Calu3 (cell line): ENCODE measurements at regions not wholly inside any gene's neighbourhood (a gene's known extent, or its start where the extent isn't known, plus 50 kb on each side); places are given as distances from the start of the nearest gene placed in this dataset.

Experiments
- BruUV-seq: library from RNA; stranded (reverse); fragments of 400-500 nt; replicated peaks from 2 replicates; lab custom pipeline; 2021; lab: Mats Ljungman, UMichigan
- CTCF ChIA-PET: fragments of 300-600 bp; sonication (Branson Sonifier 250); formaldehyde crosslinking; loops from one replicate; lab custom pipeline; 2022; ENCODE audit warnings: antibody characterized with exemption; lab: Charles Lee
- DNase-seq: peaks from one replicate; pipeline ENCODE4 v3.0.0; 2022
- H3K27ac Mint-ChIP-seq: one replicate; pipeline ENCODE4 v1.8.0; 2022; ENCODE audit warnings: mixed read lengths; ENCODE audit not compliant: unreplicated experiment
- H3K27me3 Mint-ChIP-seq: one replicate; pipeline ENCODE4 v1.8.0; 2022; ENCODE audit warnings: mixed read lengths; ENCODE audit not compliant: unreplicated experiment
- H3K36me3 Mint-ChIP-seq: one replicate; pipeline ENCODE4 v1.8.0; 2022; ENCODE audit warnings: mild to moderate bottlenecking, moderate library complexity, mixed read lengths; ENCODE audit not compliant: insufficient read depth, unreplicated experiment
- H3K4me1 Mint-ChIP-seq: one replicate; pipeline ENCODE4 v1.8.0; 2022; ENCODE audit warnings: mild to moderate bottlenecking, low read depth, mixed read lengths; ENCODE audit not compliant: unreplicated experiment
- H3K4me3 Mint-ChIP-seq: one replicate; pipeline ENCODE4 v1.8.0; 2022; ENCODE audit warnings: mild to moderate bottlenecking, low read depth, moderate library complexity, mixed read lengths; ENCODE audit not compliant: unreplicated experiment
- H3K9me3 Mint-ChIP-seq: one replicate; pipeline ENCODE4 v1.8.0; 2022; ENCODE audit warnings: low read depth, mixed read lengths; ENCODE audit not compliant: unreplicated experiment
- intact Hi-C: fragments of 100-400 bp; cut with micrococcal nuclease; formaldehyde crosslinking; loops from one replicate; pipeline ENCODE4 v1.10.0; 2022; ENCODE audit not compliant: unreplicated experiment
- TF ChIP-seq, protein P1 (sequence below): fragments of 200-600 bp; IDR thresholded peaks from one replicate; pipeline ENCODE4 v1.8.0; 2022; ENCODE audit warnings: antibody characterized with exemption; ENCODE audit not compliant: unreplicated experiment

DNA sequence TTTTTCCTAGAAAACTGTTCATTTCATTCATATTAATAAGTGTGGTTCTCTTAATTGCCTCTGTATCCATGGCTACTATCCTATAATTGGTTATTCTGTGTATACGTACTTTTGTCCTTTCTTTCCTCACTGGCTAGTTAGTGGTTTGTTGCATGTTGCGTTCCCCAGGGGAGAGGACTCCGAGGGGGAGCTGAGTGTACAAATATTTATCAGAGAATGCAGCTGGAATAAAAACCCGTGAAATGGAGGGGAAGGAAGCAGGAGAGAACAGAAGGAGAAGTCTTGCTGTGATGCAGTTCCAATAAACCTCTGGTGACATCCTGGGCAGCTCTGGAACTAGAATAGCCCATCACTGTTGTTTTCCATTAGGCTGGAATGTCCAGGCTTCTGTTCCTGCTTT, 117.1 kb upstream of the RGS6 start:
- no peak overlapping the region for H3K27ac Mint-ChIP-seq
- DNase-seq = no peak
- CTCF ChIA-PET = interaction anchor here (0.7 kb wide), 1 partner anchor 533 kb away, joined by 4 read pairs; no protein-coding TSS in a partner anchor
- no peaks in the 10 kb centered on the region for H3K4me1 Mint-ChIP-seq
- intact Hi-C loops = no loop called here
- H3K9me3 Mint-ChIP-seq = no peaks in the 10 kb centered on the region
- H3K27me3 Mint-ChIP-seq = peaks cover 28% of the 10 kb centered on the region
- H3K36me3 Mint-ChIP-seq = no peaks in the 10 kb centered on the region
- no peak overlapping the region for H3K4me3 Mint-ChIP-seq
- BruUV-seq = no TSS peak
- TF ChIP-seq, protein P1, sequence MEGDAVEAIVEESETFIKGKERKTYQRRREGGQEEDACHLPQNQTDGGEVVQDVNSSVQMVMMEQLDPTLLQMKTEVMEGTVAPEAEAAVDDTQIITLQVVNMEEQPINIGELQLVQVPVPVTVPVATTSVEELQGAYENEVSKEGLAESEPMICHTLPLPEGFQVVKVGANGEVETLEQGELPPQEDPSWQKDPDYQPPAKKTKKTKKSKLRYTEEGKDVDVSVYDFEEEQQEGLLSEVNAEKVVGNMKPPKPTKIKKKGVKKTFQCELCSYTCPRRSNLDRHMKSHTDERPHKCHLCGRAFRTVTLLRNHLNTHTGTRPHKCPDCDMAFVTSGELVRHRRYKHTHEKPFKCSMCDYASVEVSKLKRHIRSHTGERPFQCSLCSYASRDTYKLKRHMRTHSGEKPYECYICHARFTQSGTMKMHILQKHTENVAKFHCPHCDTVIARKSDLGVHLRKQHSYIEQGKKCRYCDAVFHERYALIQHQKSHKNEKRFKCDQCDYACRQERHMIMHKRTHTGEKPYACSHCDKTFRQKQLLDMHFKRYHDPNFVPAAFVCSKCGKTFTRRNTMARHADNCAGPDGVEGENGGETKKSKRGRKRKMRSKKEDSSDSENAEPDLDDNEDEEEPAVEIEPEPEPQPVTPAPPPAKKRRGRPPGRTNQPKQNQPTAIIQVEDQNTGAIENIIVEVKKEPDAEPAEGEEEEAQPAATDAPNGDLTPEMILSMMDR = no peak

DNA sequence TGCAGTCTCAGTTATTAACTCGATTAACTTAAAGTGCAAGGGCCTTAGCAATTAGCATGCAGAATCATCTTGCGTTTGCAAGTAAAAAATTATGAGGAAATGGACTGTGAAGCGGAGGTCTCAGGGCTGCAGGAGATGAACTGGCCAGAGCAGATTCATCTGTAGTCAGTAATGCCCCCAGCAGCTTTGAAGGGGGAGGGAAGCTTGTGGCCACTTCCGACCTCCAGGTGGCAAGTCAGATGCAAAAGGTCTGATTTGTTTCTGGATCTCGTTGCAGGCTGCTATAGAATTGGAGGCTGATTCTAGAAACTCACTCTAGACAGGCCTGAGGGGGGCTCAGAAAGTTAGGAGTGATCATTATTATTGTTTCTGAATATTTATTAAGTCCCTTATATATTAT, 107.4 kb upstream of the RGS6 start:
- BruUV-seq = no TSS peak
- CTCF ChIA-PET = no interaction called here
- intact Hi-C loops = no loop called here
- Mint-ChIP-seq H3K4me1 (no peaks in the 10 kb centered on the region), H3K4me3 (no peak overlapping the region), H3K27me3 (peaks cover 27% of the 10 kb centered on the region), H3K36me3 (no peaks in the 10 kb centered on the region), H3K9me3 (no peaks in the 10 kb centered on the region), H3K27ac (no peak overlapping the region)
- no peak for DNase-seq
- TF ChIP-seq, protein P1 = no peak

DNA sequence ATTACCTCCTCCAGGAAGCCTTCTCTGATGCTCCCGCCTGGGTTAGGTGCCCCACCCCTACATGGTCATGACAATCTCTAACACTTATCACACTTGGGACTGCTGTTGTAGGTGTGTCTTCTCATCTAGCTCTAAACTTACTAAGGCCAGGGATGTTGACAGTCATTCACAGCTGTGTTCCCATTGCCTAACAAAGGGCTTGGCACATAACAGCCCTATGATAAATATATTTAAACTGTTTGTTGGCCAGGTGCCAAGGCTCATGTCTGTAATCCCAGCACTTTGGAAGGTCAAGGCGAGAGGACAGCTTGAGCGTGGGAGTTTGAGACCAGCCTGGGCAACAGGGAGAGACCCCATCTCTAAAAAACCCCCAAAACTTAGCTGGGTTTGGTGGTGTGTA, 98.8 kb upstream of the RGS6 start:
- TF ChIP-seq, protein P1 = no peak
- DNase-seq = no peak
- no peaks in the 10 kb centered on the region for H3K36me3 Mint-ChIP-seq
- H3K4me3 Mint-ChIP-seq = no peak overlapping the region
- no TSS peak for BruUV-seq
- intact Hi-C loops = no loop called here
- H3K27me3 Mint-ChIP-seq = no peaks in the 10 kb centered on the region
- H3K27ac Mint-ChIP-seq = no peak overlapping the region
- CTCF ChIA-PET = no interaction called here
- H3K4me1 Mint-ChIP-seq = no peaks in the 10 kb centered on the region
- no peaks in the 10 kb centered on the region for H3K9me3 Mint-ChIP-seq

DNA sequence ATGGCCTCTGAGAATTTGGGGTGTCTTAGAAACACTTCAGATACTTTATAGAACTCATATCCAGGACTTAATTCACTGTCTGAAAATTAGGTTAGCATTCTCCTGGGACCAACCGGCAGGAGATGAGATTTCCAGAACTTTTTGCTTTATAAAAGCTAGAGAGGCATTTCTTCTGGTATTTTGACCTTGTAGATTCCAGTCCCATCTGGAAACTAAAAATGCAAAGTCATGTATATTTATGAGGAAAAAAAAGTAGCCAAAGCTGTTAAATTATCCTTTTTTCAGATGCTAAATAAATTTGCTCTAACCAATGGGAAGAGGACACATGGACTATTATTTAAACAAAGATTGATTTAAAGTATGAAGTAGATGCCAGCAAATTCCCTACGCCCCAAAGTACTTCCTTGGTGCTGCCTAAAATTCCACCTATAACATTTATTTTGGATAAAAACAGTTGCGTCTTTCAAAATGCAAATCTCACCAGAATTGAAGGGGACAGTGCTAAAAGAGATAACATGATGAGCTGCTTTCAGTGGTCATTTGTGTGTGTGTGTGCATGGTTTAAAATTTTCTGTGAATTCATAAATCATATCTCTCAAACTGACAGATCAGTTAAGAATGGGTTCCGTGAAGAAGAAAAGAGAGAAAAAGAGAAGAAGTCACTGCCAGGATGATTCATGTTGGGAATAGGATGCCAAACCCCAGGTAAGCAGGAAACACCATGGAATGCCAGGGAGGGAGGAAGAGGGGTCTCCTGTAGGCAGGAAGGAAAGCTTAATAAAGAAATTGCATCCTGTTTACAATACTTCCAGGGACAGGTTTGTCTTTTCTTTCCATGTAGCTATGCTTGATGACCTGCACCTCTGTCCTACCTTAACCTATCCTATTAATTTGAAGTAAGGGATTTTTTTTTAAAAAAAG, 97.7 kb upstream of the RGS6 start:
- no peak overlapping the region for H3K27ac Mint-ChIP-seq
- H3K27me3 Mint-ChIP-seq = no peaks in the 10 kb centered on the region
- DNase-seq = no peak
- H3K36me3 Mint-ChIP-seq = no peaks in the 10 kb centered on the region
- no TSS peak for BruUV-seq
- no peaks in the 10 kb centered on the region for H3K4me1 Mint-ChIP-seq
- H3K9me3 Mint-ChIP-seq = no peaks in the 10 kb centered on the region
- no peak overlapping the region for H3K4me3 Mint-ChIP-seq
- TF ChIP-seq, protein P1 = no peak
- intact Hi-C loops = no loop called here
- CTCF ChIA-PET = interaction anchor here (0.7 to 1.2 kb wide), 3 partner anchors 21 to 193 kb away, joined by 3 to 6 read pairs (median 6); no protein-coding TSS in a partner anchor
